Left renal cortex interstitium (tissue), 4 donors: ENCODE measurements at regions not wholly inside any gene's neighbourhood (a gene's known extent, or its start where the extent isn't known, plus 50 kb on each side); places are given as distances from the start of the nearest gene placed in this dataset.
"Not testable (repeated sequence)": the region's sequence is repeated elsewhere in the genome, so short reads cannot be mapped to it uniquely, and the experiment has no call there.

Experiments used
- DNase-seq, 4 donors: peaks; one replicate each; pipeline ENCODE4 v3.0.0-alpha.2; 2013; ENCODE audit warnings: low read depth in 4 of 4, low spot score in 2 of 4, missing footprints in 1 of 4

DNA sequence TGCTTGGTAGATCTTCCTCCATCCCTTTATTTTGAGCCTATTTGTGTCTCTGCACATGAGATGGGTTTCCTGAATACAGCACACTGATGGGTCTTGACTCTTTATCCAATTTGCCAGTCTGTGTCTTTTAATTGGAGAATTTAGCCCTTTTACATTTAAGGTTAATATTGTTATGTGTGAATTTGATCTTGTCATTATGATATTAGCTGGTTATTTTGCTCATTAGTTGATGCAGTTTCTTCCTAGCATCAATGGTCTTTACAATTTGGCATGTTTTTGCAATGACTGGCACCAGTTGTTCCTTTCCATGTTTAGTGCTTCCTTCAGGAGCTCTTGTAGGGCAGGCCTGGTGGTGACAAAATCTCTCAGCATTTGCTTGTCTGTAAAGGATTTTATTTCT lies 72.4 kb downstream of the HNRNPD start:
- not testable (repeated sequence) for DNase-seq

DNA sequence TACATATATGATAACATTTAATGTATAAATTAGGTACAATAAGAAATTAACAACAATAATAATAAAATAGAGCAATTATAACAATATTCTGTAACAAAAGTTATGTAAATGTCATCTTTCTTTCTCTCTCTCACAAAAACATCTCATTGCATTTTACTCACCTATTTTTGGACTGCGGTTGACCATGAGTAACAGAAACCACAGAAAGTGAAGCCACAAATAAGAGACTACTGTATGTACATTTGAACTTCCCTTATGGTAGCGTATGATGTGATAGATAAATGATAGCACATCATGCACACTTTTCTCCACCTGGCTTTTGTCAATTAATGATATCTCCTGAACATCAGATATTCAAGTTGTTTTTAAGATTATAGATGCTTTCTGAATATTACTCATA lies 80.5 kb downstream of the HNRNPD start:
- no peak for DNase-seq

DNA sequence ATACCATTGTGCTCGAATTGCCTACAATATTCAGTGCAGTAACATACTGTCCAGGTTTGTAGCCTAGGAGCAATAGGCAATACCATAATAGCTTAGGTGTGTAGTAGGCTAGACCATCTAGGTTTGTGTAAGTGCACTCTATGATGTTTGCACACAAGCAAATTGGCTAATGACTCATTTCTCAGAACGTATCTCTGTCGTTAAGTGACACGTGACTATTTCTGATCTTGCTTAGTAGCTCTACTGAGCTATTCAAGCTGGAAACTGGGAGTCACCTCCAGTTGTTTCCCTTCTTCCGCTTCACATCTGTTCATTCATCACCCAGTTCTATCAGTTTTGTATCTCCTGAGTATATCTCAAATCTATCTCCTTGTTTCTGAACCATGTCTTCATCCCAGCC lies 86.1 kb downstream of the HNRNPD start:
- no peak for DNase-seq

DNA sequence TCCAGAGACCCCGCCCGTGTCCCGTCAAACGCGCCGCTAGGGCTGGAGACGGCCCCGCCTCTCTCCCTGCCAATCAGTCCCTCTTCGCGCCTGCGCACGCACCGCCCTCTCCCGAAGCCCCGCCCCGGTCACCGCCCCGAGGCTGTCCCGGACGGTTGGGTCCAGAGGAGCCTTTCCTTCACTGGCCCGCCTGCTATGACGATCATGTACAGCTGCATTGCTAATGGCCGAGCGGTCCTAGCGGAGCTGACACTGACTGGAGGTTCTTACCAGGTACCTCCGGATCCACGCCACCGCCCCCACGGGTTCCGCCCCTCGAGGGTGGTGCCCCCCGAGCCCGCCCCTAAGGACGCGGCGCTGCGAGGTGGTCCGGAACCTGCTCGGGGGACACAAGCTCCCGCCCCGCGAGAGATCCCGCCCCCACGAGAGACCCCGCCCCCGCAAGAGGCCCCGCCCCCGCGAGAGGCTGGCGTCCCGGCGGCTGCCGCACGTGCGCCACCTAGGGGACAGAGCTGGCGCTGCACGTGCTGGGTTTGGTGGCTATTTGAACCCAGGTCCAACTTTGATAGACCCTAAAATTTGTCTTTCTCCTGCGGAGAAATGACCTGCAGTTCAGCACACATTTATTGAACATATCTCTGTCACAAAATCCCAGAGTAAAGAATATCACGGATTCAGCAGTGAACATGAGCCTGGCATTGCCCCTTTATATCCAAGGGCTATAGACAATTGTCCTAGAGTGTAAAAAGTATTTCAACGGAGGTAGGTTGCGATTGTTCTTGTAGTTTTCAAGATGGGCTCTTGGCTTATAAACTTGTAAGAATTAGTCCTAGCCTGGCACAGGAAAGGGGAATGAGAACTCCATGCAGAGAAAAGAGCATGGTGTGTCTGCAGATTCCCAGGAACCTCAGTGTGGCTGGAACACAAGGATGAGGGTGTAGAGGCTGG lies 88.7 kb downstream of the HNRNPD start:
- DNase-seq: peak; percentile 86 to 95 (median 92)

DNA sequence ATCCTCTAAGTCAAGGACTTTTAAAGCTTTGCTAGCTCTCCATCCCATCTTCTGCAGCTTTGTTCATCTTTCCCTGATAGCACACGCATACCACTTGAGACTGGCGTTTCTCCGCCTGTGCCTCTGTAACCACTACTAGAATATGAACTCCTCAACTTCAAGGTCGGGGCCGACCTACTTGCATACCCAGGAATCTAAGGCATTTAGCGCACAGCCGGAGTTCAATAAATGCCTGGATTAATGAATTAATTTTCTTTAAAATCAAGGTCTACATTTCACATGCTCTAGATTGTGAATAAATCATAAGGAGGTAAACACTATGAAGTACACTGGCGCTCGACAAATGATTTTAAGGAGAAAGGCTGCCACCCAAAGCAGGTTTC lies 89.3 kb downstream of the HNRNPD start:
- no peak for DNase-seq

DNA sequence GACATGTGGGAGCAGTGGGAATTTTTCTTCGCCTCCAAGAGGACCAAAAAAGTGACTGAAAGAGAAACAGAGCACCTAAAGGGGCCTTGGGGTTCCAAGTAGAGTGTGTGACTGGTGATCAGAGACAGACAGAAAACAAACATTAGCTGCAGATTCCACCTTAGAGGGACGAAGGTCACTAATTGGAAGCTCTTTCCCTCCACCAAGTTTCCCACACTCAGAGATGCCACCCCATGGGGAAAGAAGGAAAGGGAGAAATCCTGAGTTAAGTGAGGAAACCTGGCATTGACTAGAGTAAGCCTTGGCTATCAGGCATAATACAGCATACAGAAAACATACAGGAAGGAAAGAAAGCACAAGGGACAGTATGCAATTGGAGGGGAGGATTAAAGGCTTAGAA lies 90.9 kb downstream of the HNRNPD start:
- DNase-seq: no peak

DNA sequence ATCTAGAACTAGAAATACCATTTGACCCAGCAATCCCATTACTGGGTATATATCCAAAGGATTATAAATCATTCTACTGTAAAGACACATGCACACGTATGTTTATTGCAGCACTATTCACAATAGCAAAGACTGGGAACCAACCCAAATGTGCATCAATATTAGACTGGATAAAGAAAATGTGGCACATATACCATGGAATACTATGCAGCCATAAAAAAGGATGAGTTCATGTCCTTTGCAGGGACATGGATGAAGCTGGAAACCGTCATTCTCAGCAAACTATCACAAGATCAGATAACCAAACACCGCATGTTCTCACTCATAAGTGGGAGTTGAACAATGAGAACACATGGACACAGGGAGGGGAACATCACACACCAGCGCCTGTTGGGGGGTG lies 94.2 kb downstream of the HNRNPD start:
- not testable (repeated sequence) for DNase-seq

DNA sequence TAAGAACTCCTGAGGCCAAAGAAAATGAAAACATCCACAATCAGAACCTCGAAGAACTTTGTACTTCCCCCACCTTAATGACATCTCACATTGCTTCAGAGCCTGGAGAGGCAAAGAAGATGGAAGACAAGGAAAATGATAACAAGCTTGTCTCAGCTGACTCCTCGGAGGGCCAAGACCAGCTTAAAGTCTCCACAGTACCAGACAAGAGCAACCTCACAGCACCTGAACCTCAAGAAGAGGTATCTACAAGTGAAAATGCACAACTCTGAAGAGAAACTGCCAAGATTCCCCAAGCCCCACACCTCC lies 97.5 kb downstream of the HNRNPD start:
- no peak for DNase-seq

DNA sequence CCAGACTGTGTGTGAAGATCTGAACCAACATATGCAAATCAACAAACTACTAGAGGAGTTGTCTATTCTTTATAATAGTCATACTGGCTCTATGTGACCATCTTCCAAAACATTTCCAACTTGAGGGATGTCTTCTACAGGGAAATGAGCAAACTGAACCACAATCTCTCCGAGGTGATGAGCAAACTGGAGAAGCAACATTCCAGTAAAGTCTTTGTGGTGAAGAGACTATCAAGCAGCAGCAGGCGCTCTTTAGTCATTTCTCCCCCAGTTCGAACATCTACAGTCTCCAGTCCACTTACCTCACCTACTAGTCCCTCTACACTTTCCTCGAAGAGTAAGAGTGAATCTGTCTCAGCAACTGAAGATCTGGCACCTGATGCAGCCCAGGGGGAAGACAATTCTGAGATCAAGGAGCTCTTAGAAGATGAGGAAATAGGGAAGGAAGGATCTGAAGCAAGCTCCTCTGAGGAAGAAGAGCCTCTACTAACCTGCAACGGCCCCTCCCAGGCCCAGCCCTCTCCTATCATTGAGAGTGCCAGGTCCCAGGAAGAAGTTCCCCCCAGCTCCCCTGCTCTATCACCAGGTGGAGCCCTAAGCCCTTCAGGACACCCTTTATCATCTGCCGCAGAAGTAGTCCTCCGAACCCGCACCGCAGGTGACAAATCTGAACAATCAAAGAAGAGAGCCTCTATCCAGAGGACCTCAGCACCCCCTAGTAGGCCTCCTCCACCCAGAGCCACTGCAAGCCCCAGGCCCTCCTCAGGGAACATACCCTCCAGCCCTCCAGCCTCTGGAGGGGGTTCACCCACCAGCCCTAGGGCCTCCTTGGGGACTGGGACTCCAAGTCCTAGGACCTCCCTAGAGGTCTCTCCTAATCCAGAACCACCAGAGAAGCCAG lies 98.1 kb downstream of the HNRNPD start:
- DNase-seq: no peak

DNA sequence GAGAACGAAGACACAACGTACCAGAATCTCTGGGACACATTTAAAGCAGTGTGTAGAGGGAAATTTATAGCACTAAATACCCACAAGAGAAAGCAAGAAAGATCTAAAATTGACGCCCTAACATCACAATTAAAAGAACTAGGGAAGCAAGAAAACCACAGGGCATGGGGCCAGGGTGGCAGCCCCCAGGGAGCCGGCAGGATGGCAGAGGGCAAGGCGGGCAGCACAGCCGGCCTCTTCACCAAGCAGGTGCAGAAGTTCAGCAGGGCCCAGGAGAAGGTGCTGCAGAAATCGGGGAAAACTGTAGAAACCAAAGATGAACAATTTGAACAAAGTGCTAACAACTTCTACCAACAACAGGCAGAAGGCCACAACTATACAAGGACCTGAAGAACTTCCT lies 99.1 kb downstream of the HNRNPD start:
- not testable (repeated sequence) for DNase-seq

DNA sequence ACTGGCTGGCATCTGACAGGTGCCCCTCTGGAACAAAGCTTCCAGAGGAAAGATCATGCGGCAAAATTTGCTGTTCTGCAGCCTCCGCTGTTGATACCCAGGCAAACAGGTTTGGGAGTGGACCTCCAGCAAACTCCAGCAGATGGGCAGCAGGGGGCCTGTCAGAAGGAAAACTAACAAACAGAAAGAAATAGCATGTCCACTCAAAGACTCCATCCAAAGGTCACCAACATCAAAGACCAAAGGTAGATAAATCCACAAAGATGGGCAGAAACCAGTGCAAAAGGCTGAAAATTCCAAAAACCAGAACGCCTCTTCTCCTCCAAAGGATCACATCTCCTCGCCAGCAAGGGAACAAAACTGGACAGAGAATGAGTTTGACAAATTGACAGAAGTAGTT lies 101.3 kb downstream of the HNRNPD start:
- not testable (repeated sequence) for DNase-seq

DNA sequence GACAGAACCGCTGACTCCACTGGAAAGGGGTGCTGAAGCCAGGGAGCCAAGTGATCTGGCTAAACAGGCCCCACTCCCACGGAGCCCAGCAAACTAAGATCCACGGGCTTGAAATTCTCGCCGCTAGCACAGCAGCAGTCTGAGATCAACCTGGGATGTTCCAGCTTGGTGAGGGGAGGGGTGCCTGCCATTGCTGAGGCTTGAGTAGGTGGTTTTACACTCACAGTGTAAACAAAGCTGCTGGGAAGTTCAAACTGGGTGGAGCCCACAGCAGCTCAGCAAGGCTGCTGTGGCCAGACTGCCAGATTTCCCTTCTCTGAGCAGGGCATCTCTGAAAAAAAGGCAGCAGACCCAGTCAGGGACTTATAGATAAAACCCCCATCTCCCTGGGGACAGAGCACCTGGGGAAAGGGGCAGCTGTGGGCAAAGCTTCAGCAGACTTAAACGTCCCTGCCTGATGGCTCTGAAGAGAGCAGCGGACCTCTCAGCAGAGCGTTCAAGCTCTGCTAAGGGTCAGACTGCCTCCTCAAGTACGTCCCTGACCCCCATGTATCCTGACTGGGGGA lies 101.8 kb downstream of the HNRNPD start:
- DNase-seq: not testable (repeated sequence)

DNA sequence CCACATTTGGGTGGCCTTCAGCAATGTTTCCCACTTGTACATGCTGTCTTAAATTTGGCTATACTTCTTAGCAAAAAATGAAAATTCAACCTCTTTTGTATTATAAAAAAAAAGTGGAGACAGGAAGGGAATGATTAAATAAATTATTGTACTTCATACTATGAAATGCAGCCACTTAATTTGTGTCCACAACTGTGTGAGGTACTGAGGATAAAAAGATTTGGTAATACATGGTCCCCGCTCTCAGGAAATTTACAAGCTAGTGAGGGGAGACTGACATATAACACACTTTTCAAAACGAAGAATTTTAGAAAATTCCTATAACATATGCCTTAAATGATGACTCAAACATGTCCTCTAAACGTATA lies 105.0 kb downstream of the HNRNPD start:
- DNase-seq: no peak

DNA sequence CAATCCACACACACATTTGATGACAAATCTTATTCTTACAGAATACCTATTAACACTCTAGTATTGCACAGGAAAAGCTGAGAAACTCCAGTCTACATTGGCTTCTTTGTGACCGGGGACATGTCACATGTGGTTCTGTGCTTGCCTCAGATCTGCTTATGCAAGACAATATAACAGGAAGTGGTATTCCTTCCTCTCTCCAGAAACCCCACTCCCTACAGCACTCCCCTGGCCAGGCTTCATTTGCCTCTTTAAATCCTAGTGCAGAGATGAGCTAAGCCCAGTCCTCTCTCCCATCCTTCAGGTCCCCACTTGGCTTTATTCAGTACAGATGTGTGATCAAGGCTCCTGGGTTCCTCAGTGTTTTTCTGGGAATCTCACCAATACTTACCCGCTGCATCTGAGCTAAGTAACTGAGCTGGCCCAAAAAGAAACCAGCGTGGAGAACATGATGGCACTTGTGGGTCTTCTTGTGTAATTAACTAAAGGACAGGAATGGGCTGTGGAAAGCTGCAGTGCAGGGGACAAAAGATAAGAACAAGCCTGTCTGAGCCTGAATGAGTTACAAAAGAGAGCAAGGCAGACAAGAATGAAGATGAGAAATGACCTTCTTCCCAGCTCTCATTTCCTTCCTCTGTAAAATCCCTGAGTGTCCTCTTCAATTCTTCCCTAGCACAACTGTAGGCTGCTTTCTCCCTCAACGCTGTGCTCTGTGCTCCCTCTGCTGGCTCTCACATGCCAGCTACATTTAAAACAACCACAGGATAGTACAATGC lies 105.6 kb downstream of the HNRNPD start:
- peak in 2 of 4 donors; percentile 35 to 48 for DNase-seq

DNA sequence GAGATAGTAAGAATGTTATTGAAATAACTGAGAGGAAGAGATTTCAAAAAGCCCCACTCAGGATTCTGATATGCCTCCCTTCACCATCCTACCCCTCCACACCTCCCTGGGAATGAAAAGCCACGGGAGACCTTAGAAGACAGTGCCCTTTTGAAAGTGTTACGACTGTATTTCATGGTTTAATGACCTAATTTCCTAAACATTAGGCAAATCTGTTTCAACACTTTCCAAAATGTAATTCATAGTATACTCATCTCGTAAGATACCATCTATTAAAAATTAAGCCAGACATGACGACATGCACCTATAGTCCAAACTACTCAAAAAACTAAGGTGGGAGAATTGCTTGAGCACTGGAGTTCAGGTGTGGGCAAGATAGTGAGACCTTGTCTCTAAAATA lies 106.3 kb downstream of the HNRNPD start:
- no peak for DNase-seq

DNA sequence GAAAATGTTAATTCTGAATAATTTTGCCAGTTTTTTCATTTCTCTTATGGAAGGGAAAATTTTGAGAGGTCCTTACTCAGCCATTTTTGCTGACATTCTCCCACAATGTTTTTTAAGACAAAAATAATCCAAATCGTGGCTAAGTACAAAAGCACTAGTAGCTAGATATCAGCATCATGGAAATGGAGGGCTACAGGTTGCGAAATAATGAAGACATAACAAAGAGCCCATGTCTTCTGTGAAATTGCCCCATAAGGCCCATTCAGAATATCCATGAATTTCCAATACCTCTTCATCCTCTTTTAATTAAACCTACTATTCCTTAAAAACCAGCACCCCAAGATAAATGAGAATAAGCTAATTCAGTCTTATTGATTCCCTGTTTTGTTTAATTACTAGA lies 107.4 kb downstream of the HNRNPD start:
- no peak for DNase-seq

DNA sequence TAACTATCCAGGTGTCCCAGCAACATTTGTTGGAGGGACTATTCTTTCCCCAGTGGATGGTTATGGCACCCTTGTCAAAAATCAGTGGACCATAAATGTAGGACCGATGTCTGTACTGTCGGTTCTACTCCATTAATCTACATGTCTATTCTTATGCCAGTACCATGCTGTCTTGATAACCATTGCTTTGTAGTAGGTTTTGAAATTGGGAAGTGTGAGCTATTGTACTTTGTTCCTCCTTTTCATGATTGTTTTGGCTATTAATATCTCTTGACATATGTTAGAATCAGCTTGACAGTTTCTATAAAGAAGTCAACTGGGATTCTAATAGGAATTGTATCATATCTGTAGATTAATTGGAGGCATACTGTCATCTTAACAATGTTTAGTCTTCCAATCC lies 112.7 kb downstream of the HNRNPD start:
- no peak for DNase-seq

DNA sequence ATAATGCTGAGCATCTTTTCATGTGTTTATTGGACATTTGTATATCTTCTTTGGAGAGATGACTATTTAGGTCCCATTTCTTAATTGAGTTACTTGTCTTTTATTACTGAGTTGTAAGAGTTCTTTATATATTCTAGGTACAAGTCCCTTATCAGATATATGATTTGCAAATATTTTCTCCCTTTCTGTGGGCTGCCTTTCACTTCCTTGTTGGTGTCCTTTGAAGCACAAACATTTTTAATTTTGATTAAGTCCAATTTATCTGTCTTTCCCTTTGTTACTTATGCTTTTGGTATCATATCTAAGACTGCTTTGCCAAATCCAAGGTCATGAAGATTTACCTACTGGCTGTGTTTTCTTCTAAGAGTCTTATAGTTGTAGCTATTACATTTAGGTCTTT lies 113.2 kb downstream of the HNRNPD start:
- DNase-seq: no peak

DNA sequence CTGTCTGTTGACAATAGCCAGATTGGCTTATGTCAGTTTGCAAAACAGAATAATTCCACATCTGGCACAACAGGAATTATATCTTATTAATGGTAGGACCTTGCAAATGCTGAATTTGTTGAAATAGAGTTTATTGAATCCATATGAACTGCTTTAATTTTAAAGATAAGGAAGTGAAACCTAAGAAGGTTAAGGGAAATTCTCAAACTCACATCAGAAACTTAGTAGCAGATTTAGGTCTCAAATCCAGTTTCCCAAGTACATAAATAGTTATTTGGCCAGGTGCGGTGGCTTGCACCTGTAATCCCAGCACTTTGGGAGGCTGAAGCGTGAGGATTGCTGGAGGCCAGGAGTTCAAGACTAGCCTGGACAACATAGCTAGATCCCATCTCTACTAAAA lies 117.1 kb downstream of the HNRNPD start:
- DNase-seq: no peak

DNA sequence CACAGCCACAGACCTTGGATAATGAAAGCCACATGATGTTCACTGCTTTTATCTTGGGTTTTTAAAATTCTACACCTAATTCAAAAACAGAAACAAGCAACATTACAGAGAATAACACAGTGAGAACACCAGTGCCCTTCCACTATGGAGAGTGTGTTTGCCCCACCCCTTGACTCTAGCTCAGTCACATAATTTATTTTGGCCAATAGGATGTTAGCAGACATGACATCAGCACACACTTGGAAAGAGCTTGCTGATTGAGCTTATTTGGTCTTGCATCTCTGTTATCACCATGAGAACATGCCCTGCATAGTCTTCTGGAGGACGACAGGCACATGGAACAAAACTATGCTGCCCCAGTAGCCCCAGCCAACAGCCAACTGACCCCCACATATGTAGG lies 118.1 kb downstream of the HNRNPD start:
- no peak for DNase-seq
